Stimulated activated CD8-positive, alpha-beta memory T cell treated with anti-CD3 and anti-CD28 coated beads, Interleukin-7, amount 100 ng/mL, for 48 hours (primary cell): ENCODE measurements at regions not wholly inside any gene's neighbourhood (a gene's known extent, or its start where the extent isn't known, plus 50 kb on each side); places are given as distances from the start of the nearest gene placed in this dataset.
"Not testable (repeated sequence)": the region's sequence is repeated elsewhere in the genome, so short reads cannot be mapped to it uniquely, and the experiment has no call there.

ENCODE experiments used
- DNase-seq, 2 donors: peaks; one replicate each; pipeline ENCODE4 v3.0.0-alpha.2; 2020; ENCODE audit warnings: low read depth in 1 of 2; ENCODE audit errors: extremely low read depth in 1 of 2

- DNase-seq: no peak
Observed at GRCh38 chr10:124155781-124156435, 62.5 kb upstream of the CHST15 start.

- peak in 1 of 2 donors; percentile 51 for DNase-seq
Observed at GRCh38 chr10:124153023-124153826, 59.8 kb upstream of the CHST15 start.

- no peak for DNase-seq
Observed at GRCh38 chr10:124152139-124153022, 59.0 kb upstream of the CHST15 start.

GRCh38 chr10:124151466-124152095 lies 58.2 kb upstream of the CHST15 start:
- DNase-seq: no peak

DNA sequence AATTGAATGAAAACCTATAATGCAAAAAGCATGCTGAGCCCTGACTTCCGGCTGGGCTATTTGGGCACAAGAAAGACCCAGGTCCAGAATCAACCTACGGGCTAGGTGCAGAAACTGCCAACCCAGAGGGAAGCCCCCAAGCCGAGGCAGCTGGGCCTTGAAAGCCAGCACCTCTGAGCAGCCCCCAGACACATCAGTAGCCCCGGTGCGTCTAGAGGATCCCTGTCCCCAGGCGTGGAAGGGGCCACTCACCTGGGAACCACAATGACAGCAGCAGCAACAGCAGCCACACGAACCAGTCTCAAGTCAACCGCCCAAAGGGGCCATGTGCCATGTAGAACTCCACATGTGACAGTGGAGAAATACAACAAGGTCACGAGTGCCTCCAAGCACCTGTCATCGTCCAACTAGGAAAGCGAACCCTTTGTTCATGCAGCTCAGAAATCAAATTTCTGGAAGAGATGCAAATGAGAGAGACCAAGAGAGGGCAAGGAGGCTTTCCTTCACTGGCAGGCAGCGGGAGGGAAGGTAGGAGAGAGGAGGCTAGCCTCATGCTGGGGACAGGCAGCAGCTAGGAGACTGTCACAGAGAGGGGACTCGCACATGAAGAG lies 57.5 kb upstream of the CHST15 start:
- no peak for DNase-seq

GRCh38 chr10:124150189-124150806 lies 56.9 kb upstream of the CHST15 start:
- DNase-seq: no peak

DNA sequence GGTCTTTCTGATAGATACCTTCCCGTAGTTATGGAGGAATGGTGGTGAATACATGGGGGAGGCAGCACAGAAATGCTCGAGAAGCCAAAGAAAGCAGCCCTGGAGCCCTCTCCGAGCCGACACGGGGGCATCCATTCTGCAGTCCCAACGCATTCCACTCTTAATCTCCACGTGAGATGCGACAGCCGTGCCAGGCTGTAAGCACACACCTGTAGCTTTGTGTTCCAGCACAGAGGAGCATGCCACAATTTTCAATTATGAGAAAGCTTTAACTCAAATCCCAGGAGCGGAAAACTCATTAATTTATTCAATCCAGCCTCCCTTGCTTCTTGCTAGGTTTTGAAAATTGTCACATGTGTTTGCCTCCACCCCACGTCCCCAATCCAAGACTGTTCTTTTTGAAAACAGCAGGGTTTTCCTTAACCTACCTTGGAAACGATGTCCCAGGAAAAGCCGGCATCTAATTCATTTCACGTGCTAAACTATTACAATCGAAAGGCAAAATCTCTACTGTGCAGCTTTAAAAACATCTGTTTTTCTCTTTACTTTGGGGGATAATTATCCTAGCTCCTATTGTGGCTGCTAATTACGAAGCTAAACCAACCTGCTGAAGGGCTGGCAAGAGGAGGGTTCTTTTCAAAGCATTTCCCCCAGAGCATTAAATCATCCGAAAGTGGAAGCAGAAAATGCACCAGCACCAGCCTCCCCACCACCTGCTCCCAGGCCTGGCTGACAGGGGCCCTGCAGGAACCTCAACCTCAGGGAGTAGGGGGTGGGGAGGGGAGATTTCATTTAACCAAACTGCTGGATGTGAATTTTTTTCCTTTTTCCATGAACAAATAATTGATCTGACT lies 56.0 kb upstream of the CHST15 start:
- DNase-seq: no peak

DNA sequence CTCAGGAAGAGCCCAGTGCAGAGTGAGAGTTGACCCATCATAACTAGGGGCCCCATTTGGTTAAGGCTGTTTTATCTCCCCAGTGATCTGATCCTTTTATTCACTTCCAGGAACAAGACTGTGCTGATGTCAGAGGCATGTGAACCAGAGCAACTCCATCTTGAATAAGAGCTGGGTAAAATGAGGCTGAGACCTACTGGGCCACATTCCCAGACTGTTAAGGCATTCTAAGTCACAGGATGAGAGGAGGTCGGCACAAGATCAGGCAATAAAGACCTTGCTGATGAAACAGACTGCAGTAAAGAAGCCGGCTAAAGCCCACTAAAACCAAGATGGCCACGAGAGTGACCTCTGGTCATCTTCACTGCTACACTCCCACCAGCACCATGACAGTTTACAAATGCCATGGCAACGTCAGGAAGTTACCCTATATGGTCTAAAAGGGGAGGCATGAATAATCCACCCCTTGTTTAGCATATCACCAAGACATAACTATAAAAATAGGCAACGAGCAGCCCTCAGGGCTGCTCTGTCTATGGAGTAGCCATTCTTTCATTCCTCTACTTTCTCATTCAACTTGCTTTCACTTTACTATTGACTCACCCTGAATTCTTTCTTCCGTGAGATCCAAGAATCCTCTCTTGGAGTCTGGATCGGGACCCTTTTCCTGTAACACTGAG lies 55.3 kb upstream of the CHST15 start:
- not testable (repeated sequence) for DNase-seq

DNA sequence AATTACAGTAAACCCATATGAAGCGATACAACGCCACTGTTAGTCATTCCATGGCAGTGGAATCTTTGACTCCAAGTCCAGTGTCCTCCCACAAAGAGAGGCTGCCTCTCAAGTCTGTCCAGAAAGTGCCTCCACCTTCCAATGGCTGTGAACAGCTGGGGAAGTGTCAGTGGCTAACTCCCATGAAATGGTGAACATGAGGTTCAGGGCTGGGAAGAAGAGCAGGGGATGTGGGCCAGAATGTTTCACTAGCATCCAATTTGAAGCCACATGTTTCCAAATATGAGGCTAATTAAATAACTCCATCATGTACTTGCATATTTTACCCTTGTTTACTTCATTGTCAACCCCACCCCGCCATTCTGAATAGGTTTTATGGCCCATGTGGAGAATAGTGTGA lies 53.1 kb upstream of the CHST15 start:
- DNase-seq: no peak

GRCh38 chr10:124145109-124145870 lies 51.9 kb upstream of the CHST15 start:
- DNase-seq: no peak

DNA sequence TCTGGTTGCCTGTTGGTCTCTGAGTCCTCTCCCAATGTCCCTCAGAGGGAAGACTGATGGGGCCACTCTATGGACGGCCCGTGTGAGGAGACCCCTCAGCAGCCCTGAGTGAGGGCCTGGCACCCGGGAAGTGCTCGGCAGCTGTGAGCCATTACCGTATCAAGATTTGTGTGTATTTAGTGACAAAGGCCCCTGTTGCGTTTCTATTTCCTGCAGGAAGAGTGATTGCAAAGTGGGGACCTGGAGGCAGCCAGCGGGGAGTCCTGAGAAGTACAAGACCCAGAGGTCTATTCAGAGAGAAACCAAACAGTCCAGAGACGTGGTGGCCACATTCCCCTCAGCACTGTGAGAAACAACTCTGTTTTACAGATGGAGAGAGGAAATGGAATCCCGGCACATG lies 51.1 kb upstream of the CHST15 start:
- no peak for DNase-seq

DNA sequence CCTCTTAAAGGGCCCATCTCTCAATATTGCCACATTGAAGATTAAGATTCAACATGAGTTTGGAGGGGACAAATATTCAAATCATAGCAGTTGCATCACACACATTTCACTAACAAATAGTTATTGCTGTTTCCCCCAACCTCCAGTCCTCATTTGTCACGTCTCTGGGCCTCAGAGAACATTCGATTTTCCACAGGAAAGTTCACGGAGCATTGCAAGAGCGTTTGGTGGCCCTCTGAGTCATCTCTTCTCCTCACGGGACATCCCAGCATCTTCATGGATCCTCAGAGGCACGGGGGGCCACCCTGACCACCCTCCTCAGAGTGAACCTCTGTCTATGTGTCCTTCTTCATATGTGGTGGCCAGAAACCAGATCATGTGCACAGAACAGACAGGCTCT lies 50.3 kb upstream of the CHST15 start:
- DNase-seq: no peak
